ENCODE measurements at regions not wholly inside any gene's neighbourhood (a gene's known extent, or its start where the extent isn't known, plus 50 kb on each side); places are given as distances from the start of the nearest gene placed in this dataset.

GRCh38 chr4:57371671-57372070 lies 261.5 kb upstream of the IGFBP7 start:
- TF ChIP-seq POLR2A (IDR thresholded peaks at IDR 0.05) (no peak), CTCF (IDR thresholded peaks at IDR 0.05) (no peak), EP300 (IDR thresholded peaks at IDR 0.05) (no peak), POLR2AphosphoS5 (IDR thresholded peaks at IDR 0.05) (no peak)

All from suprapubic skin (tissue), 4 donors.